ENCODE measurements at regions not wholly inside any gene's neighbourhood (a gene's known extent, or its start where the extent isn't known, plus 50 kb on each side); places are given as distances from the start of the nearest gene placed in this dataset.

DNA sequence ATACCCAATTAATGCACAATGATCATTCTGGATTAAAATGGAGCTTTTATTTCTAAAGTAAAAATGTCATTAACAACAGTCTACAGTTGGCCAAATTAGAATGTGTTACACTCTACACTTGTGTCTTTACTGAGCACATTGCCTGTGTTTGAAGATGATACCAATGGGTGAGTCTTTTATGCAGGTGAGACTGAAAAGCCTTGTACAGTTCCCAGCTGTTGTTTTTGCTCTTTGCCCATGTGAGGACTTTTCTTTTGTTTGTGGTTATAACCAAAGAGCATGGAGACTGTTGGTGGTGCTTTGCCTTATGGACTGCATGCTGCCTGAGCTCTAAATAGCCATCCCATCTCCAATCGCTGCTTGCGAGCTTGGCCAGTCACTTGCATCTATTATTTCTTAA lies 264.5 kb downstream of the GATA3 start:
- Histone ChIP-seq H3K27ac (ENCODE audit: low read depth, low read length) (no peak overlapping the region), H3K27me3 (ENCODE audit: control insufficient read depth, low read length) (no peaks in the 10 kb centered on the region), H3K4me2 (ENCODE audit: low read length) (no peak overlapping the region), H3F3A (ENCODE audit: control insufficient read depth, insufficient read depth) (no peaks in the 10 kb centered on the region), H3K9me2 (replicated peaks; ENCODE audit: control insufficient read depth, low read length) (no peaks in the 10 kb centered on the region), H3K79me2 (ENCODE audit: control insufficient read depth, low read length) (no peaks in the 10 kb centered on the region), H4K20me1 (ENCODE audit: control insufficient read depth, insufficient read depth, low read depth, low read length) (no peaks in the 10 kb centered on the region), H3K9me3 (ENCODE audit: control insufficient read depth, insufficient read depth, low read length) (no peaks in the 10 kb centered on the region), H3K4me3 (ENCODE audit: low read length) (no peak overlapping the region), H3K36me3 (ENCODE audit: control insufficient read depth, low read length) (no peaks in the 10 kb centered on the region), H3K4me1 (ENCODE audit: control insufficient read depth, low read length) (no peaks in the 10 kb centered on the region)
- TF ChIP-seq EZH2phosphoT487 (IDR thresholded peaks at IDR 0.05; ENCODE audit: borderline replicate concordance, low read length), result no peak
- TF ChIP-seq, protein P1, sequence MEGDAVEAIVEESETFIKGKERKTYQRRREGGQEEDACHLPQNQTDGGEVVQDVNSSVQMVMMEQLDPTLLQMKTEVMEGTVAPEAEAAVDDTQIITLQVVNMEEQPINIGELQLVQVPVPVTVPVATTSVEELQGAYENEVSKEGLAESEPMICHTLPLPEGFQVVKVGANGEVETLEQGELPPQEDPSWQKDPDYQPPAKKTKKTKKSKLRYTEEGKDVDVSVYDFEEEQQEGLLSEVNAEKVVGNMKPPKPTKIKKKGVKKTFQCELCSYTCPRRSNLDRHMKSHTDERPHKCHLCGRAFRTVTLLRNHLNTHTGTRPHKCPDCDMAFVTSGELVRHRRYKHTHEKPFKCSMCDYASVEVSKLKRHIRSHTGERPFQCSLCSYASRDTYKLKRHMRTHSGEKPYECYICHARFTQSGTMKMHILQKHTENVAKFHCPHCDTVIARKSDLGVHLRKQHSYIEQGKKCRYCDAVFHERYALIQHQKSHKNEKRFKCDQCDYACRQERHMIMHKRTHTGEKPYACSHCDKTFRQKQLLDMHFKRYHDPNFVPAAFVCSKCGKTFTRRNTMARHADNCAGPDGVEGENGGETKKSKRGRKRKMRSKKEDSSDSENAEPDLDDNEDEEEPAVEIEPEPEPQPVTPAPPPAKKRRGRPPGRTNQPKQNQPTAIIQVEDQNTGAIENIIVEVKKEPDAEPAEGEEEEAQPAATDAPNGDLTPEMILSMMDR (IDR thresholded peaks at IDR 0.05; ENCODE audit: low read depth, low read length, poor library complexity, severe bottlenecking), result no peak

DNA sequence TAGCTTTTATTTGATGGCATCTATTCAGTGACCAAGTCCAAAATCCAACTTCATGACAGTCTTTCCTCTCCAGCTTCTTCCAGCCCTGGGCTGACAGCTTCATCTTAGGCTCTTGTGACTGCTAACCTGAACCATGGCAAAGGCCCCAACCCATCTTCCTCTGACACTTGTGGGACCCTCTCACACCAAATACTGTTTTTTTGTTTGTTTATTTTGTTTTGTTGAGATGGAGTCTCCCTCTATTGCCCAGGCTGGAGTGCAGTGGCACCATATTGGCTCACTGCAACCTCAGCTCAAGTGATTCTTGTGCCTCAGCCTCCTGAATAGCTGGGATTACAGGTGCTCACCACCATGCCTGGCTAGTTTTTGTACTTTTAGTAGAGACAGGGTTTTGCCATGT lies 265.2 kb downstream of the GATA3 start:
- no peaks in the 10 kb centered on the region for H3K79me2 ChIP-seq (ENCODE audit: control insufficient read depth, low read length)
- no peaks in the 10 kb centered on the region for H3K36me3 ChIP-seq (ENCODE audit: control insufficient read depth, low read length)
- no peak for TF ChIP-seq EZH2phosphoT487 (IDR thresholded peaks at IDR 0.05; ENCODE audit: borderline replicate concordance, low read length)
- TF ChIP-seq, protein P1 (IDR thresholded peaks at IDR 0.05; ENCODE audit: low read depth, low read length, poor library complexity, severe bottlenecking), result no peak
- H3K27me3 ChIP-seq (ENCODE audit: control insufficient read depth, low read length), result no peaks in the 10 kb centered on the region
- no peak overlapping the region for H3K4me2 ChIP-seq (ENCODE audit: low read length)
- no peaks in the 10 kb centered on the region for H3K9me3 ChIP-seq (ENCODE audit: control insufficient read depth, insufficient read depth, low read length)
- no peaks in the 10 kb centered on the region for H3K9me2 ChIP-seq (replicated peaks; ENCODE audit: control insufficient read depth, low read length)
- no peaks in the 10 kb centered on the region for H4K20me1 ChIP-seq (ENCODE audit: control insufficient read depth, insufficient read depth, low read depth, low read length)
- no peaks in the 10 kb centered on the region for H3F3A ChIP-seq (ENCODE audit: control insufficient read depth, insufficient read depth)
- H3K4me1 ChIP-seq (ENCODE audit: control insufficient read depth, low read length), result no peaks in the 10 kb centered on the region
- no peak overlapping the region for H3K27ac ChIP-seq (ENCODE audit: low read depth, low read length)
- H3K4me3 ChIP-seq (ENCODE audit: low read length), result no peak overlapping the region

DNA sequence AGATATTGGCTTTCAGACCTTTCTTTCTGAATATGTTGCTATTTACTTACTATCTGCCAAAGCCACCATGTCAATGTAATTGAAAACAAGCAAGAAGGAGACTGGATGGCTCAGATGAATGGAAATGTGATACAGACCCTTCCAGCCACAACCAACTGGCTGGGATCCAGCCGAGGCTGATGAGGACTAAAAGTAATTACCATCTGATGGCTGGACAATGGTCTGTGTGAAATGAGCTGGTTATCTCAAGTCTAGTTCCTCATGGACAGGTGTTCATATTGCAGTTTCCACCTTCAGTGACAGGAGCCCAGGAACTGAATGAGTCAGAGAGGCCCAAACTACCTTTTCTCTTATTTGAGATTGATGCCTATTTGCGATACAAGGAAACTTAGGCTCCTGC lies 267.5 kb downstream of the GATA3 start:
- Histone ChIP-seq H3K27ac (ENCODE audit: low read depth, low read length) (no peak overlapping the region), H3K27me3 (ENCODE audit: control insufficient read depth, low read length) (no peaks in the 10 kb centered on the region), H3F3A (ENCODE audit: control insufficient read depth, insufficient read depth) (no peaks in the 10 kb centered on the region), H3K9me3 (ENCODE audit: control insufficient read depth, insufficient read depth, low read length) (no peaks in the 10 kb centered on the region), H3K36me3 (ENCODE audit: control insufficient read depth, low read length) (no peaks in the 10 kb centered on the region), H3K9me2 (replicated peaks; ENCODE audit: control insufficient read depth, low read length) (no peaks in the 10 kb centered on the region), H3K79me2 (ENCODE audit: control insufficient read depth, low read length) (no peaks in the 10 kb centered on the region), H4K20me1 (ENCODE audit: control insufficient read depth, insufficient read depth, low read depth, low read length) (no peaks in the 10 kb centered on the region), H3K4me1 (ENCODE audit: control insufficient read depth, low read length) (no peaks in the 10 kb centered on the region), H3K4me2 (ENCODE audit: low read length) (no peak overlapping the region), H3K4me3 (ENCODE audit: low read length) (no peak overlapping the region)
- TF ChIP-seq, protein P1 (IDR thresholded peaks at IDR 0.05; ENCODE audit: low read depth, low read length, poor library complexity, severe bottlenecking), result no peak
- no peak for TF ChIP-seq EZH2phosphoT487 (IDR thresholded peaks at IDR 0.05; ENCODE audit: borderline replicate concordance, low read length)

Data from DOHH2 (cell line).